ENCODE measurements at regions not wholly inside any gene's neighbourhood (a gene's known extent, or its start where the extent isn't known, plus 50 kb on each side); places are given as distances from the start of the nearest gene placed in this dataset.

- TF ChIP-seq STAT6 (CRISPR knock-in tag; conservative IDR thresholded peaks at IDR 0.05; ENCODE audit: low read depth), result no peak
- TF ChIP-seq ATF1 (CRISPR knock-in tag; IDR thresholded peaks at IDR 0.05), result no peak
- no peak for TF ChIP-seq PRDM15 (CRISPR knock-in tag; IDR thresholded peaks at IDR 0.05)
- TF ChIP-seq ZNF138 (CRISPR knock-in tag; conservative IDR thresholded peaks at IDR 0.05), result 0 out of 2 replicates have a peak, but pooled peaks have one; percentile 24
- no peak for TF ChIP-seq AR (CRISPR knock-in tag; IDR thresholded peaks at IDR 0.05)
- TF ChIP-seq GRHL2 (CRISPR knock-in tag; IDR thresholded peaks at IDR 0.05; ENCODE audit: insufficient replicate concordance, severe bottlenecking), result no peak
- no peak for TF ChIP-seq HMGXB4 (CRISPR knock-in tag; IDR thresholded peaks at IDR 0.05)
These were observed 215.5 kb downstream of the AACS start (continued) for GRCh38 chr12:125280482-125281377.

GRCh38 chr12:125282921-125283320 lies 217.7 kb downstream of the AACS start:
- H3K9me3 Mint-ChIP-seq, result peaks cover 8% of the 10 kb centered on the region
- no peak overlapping the region for H3K27ac Mint-ChIP-seq
- no peak overlapping the region for H3K4me3 Mint-ChIP-seq
- ATAC-seq (no peak), DNase-seq (ENCODE audit: low spot score) (no peak)
- peaks cover 26% of the 10 kb centered on the region for H3K4me1 Mint-ChIP-seq
- POLR2A ChIA-PET, result no interaction called here
- H3K36me3 Mint-ChIP-seq, result peaks cover 22% of the 10 kb centered on the region
- TF ChIP-seq KAT7 (CRISPR knock-in tag; IDR thresholded peaks at IDR 0.05; ENCODE audit: borderline replicate concordance), result no peak
- no peak for TF ChIP-seq ZNF232 (CRISPR knock-in tag; IDR thresholded peaks at IDR 0.05)
- no peak for TF ChIP-seq ZBTB21 (CRISPR knock-in tag; IDR thresholded peaks at IDR 0.05; ENCODE audit: borderline replicate concordance)
- CTCF ChIA-PET, result interaction anchor here (1.4 kb wide), 1 partner anchor 46 kb away, joined by 6 read pairs; no protein-coding TSS in a partner anchor
- H3K27me3 Mint-ChIP-seq (ENCODE audit: low read depth), result no peaks in the 10 kb centered on the region; the same call in 1 of the 2 replicates
